ENCODE measurements at regions not wholly inside any gene's neighbourhood (a gene's known extent, or its start where the extent isn't known, plus 50 kb on each side); places are given as distances from the start of the nearest gene placed in this dataset.

DNA sequence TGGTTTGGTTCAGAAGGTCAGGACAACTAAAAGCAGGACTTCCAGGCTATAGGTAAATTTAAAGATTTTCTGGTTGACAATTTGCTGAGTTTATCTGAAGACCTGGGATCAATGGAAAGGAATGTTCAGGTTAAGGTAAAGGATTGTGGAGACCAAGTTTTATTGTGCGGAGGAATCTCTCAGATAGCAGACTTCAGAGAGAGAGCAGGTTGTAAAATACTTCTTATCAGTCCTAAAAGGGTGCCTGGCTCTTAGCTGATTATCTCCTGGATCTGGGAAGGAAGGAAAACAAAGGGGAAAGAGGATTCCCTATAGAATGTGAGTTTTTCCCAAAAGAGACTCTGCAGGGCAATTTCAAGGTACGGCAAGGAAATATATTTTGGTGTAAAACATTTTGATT, 851.5 kb downstream of the DACH1 start:
- TF ChIP-seq YY1 (IDR thresholded peaks at IDR 0.05; ENCODE audit: insufficient read depth, insufficient read length) (no peak), ZNF274 (IDR thresholded peaks at IDR 0.05; ENCODE audit: low read depth, low read length) (no peak)
